GM19372 (cell line): ENCODE measurements at regions not wholly inside any gene's neighbourhood (a gene's known extent, or its start where the extent isn't known, plus 50 kb on each side); places are given as distances from the start of the nearest gene placed in this dataset.

ENCODE experiments used
- ATAC-seq: cut with Tn5 transposase; IDR thresholded peaks from one replicate; pipeline ENCODE4 v1.9.1; 2021; ENCODE audit warnings: mild to moderate bottlenecking, low read depth, moderate library complexity; ENCODE audit not compliant: unreplicated experiment

DNA sequence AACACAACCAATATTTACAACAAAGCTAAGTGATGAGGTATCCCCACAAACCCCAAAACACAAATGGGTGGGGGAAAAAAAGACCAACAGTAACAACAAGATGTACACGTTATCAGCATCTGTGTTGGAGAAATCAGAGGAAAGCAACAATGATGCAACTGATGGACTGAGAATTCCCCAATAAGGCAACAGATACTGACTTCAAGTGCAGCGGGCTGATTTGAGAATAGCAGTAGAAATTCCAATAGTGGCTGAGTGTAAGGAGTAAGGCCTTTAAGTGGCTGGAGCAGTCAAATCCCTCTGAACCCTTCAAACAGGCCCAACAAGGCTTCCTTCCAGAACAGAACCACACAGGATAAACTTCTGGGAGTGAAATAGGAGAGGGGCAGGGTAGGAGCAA lies 97.6 kb downstream of the TM2D1 start:
- ATAC-seq = no peak

DNA sequence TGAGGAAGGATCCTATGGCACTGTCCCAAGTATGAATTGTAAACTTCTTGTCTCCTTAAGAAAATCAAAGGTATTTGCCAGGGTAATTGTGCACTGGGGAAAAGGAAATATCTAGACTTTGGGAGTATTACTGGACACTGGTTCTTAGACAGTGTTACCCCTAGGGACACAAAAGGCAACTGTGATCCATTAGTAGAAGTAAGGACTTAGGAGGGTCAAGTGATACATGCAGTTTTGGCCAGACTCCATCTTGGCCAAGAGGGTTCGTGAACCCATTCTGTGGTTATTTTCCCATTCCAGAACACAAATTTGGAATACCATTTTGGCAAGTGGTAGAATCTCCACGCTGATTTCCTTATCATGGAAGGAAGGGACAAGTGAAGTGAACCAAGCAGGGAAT lies 98.1 kb downstream of the TM2D1 start:
- no peak for ATAC-seq

DNA sequence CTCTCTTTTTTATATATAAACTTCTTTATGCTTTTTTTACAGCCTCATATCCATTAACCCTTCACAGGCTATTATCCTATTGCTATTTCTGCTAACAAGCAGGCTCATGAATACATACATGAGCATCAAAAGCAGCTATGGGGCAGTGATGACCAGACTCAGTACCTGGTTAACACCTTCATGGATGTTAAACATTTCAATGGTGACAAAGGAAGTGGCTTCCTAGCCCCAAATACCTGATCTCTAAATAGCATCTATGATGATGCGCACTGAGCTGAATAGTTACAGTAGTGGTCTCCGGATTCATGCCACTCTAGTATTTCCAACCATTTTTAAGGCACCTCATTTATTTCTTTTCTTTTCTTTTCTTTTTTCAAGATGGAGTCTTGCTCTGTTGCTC lies 101.1 kb downstream of the TM2D1 start:
- no peak for ATAC-seq

DNA sequence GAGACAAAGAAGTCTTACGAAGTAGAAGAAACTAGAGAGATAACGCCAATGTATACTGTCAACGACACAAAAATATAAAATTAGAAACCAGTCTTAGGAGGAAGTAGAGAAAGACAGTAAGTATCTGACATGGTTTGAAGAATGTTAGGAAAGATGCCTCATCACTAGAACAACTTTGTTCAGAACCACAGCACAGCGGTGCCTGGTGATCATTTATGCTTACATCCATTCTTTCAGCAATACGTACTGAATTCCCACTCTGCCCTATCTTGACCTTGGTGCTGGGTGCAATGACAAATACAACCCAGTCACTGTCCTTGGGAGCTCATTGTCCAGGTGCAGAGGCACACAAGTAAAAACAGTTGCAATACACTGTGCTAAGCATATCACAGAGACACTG lies 104.4 kb downstream of the TM2D1 start:
- no peak for ATAC-seq

DNA sequence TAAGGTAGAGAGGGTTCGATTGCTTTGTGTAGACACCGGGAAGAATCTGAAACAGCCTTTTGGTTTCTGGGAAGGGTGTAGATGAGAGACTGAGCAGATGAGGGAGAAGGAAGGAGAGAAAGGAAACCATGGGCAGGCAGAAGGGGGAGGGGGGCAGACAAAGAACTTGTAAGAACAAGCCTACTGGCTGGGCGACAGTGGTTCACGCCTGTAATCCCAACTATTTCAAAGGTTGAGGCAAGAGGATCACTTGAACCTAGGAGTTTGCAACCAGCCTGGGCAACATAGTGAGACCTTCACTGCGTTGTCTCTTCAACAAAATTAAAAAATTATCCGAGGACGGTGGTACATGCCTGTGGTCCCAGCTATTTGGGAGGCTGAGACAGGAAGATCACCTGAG lies 106.2 kb downstream of the TM2D1 start:
- no peak for ATAC-seq

DNA sequence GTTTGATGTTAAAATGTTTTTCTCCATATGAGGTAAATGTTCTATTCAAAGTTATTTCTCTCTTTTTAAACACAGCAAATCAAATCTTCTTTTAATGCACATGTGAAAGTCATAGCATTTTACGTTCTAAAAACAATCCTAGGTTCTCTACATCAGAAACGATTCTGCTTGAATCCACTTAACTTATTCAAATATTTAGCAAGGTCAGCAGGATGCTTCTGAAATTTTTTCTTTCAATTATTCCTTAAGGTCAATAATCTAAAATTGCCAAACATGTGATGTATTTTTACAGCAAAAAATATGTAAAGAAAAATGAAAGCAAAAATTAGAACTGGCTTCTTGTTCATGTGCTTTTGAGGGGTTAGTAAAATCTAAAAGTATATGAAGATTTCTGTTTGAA lies 106.7 kb downstream of the TM2D1 start:
- no peak for ATAC-seq

DNA sequence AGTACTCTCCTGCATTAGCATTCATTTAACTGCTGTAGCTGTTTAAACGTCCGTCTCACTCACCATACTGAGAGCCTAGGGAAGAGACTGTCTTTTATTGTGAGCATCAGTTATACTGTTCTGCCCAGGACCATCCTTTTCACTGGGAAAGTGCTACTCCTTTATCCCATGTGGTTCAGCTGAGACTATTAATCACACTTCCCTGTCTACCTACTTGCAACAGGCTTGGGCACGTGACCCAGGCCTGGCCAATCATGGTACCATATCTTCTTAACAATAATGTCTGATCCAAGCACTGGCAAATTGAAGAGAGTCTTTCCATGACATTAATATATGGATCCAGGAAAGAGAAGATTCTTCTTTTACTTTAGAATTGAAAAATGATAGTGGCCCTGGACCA lies 108.1 kb downstream of the TM2D1 start:
- ATAC-seq = no peak

DNA sequence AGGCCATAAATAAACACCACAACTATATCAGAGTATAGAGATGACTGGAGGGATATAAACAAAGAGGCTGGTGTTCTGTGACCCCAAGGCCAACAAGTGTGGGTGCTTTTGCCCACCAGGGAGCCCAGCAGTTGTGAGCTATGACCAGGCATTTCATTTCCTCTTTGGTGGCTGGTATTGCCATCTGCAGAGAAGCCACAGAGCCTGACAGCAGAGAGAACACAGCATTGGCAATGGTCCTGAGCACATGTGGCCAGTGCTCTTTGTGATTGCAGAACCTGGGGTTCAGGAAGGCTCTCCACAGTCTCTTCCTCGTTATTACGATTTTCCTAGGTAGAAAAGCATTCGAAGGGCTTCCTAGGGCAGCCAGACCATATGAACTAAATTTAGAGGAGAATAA lies 112.3 kb downstream of the TM2D1 start:
- ATAC-seq = no peak

DNA sequence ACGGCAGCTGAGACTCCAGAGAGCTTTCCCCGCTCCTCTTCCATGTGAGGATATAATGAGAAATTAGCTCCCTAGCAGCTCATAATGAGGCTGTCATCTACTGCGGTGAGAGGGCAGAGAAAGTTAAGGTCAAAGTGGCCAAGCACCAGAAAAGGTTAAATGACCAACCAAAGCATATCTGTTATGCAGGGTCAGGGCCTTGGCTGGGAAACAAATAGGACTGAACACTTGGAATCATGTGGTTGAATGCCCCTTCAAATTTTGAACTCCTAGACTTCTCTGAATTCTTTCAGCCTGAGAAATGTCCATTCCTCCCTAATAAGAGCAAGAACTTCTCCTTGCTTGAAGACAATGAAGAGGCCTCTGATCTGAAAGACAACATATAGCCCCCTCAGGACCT lies 115.9 kb downstream of the TM2D1 start:
- ATAC-seq = no peak

DNA sequence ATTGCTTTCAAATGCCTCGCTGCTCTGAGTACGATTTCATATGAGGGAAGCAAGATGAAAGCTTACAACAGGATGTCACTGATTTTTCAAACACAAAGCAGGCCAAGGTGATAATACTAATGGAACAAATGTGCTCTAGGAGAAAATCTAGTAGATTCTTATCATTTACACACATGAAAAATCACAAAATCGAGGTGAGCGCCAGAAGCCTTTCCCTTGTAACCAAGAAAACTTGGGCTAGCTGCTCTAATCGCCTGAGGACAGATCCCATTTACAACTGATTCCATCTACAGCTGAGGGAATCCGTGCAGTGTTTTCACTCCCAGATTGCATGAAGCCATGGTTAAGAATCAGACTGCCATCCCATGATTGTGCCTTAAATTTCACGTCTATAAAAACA lies 117.5 kb downstream of the TM2D1 start:
- no peak for ATAC-seq

DNA sequence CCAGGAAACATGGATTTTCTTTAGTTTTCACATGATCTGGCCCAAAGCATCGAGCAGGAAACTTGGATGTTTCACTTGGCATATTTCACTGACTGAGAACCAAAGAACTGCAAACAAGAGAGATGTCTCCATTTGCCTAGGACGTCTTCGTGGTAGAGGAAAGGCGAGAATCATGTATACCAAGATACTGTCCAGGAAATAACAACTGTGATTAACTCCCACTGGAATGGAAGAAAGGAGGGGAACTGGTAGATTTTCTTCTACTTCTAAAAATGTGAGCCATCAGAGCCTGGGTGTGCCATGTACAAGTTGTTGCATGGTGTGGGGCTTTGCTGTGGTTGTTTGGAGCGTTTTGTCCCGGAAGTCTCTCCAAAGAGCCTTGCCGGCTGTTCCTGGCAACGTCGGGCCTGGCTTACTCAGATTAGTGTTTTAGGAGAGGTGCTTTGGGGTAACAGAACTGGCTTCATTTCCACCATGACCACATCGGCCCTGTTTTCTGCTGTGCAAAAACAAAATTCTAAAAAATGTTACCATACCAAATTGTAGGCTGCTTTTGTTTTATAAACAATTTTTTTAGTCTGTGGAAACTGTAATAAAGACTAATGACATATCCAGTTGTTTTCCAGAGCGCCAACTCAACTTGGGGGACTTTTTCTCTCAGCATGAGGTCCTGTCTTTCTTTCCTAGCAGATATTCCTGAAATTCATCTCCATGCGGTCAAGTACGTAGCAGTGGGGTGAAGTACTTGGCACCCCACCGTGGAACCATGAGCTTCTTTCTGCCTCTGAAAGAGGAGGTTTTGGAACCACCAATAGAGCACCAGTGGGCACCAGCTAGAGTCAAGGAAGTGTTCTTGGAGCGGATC lies 118.3 kb downstream of the TM2D1 start:
- no peak for ATAC-seq

DNA sequence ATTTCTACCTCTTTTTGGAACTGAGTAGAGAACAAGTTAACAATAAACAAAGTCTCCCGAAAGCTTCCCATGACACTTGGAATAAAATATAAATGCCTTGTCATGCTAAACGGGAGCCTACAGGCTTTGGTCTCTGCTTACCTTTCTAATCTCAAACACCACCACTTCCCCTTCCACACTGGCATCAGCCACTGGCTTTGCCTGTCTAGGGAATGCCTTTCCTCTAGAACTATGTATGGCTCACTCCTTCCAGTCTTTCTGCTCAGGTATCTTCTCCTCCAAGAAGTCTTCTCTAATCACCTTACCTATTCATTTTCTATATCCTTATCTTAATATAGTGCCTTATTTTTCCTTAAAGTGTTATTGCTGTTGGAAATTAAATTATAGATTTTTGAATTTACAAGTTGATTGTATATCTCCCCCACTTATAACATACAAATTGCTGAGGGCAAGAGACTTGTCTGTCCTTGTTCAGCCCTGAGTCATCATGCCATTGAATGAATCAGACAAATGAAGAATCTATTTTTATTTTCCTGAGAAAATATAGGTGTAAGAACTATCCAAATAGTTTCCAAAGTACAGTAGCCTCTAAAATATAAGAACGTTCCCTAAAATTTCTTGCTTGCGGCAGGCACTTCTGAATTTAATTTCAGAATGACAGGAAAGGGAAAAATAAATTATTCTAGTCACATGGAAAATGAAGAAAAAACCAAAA lies 119.2 kb downstream of the TM2D1 start:
- no peak for ATAC-seq

DNA sequence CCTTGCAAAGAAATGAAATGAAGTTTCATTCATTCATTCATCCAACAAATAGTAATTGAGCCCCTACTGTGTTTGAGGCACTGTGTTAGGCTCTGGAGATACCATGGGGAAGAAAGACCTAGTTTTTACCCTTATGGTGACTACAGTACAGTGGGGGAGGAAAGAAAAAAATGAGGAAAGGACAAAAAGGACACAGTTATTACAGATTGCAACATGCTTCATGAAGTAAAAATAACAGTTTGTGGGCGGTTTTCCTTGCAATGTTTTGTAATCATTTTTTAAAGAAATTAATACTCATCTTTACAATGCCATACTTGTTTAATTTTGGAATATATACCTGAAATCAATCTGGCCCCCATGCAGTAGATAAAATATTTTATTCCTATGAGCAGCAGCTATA lies 120.3 kb downstream of the TM2D1 start:
- no peak for ATAC-seq

DNA sequence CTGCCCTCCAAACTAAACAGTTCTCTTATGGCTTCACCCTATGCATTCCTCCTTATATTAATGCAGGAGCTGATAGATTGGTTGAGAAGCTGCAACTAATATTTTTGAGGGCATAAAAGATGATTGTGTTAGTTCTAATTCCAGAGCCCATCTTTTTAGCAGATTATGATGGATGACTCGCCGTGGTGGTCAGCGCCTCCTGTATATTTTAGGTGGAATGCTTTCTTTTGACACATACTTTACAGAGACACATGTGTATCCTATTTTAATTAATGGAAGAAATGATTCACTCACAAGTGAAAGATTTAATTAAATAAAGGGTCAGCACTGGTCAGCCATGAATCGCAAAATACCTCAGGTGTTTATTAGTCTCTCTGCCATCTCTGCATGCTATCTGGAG lies 120.7 kb downstream of the TM2D1 start:
- no peak for ATAC-seq

DNA sequence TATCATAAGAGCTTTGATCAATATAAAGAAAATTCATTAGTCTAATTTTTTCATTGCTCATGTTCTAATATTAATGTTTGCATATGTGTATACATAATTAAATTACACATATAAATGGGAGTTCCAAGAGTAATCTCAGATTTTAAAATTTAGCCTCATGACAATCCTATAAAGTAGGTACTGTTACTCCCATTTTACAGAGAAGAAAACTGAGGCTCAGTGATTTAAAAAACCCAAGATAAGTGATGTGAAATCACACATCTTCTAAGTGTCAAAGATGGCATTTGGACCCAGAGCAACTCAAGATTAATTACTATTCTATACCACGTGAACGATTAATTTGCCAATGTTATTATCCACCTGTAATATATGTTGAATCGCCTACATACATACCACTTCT lies 122.3 kb downstream of the TM2D1 start:
- no peak for ATAC-seq

DNA sequence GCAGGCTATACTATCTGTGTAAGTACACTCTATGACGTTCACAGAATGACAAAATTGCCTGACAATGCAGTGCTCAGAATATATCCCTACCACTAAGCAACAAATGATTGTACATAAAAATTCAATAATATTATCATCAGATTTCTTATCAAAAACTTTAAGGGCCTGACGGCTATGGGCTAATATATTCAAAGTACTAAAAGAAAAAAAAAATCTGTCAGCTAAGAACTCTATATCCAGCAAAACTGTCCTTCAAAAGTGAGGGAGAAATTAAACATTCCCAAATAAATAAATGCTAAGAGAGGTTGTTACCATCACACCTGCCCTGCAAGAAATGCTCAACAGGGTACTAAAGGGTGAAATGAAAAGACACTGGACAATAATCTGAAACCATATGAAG lies 127.3 kb downstream of the TM2D1 start:
- ATAC-seq = no peak

DNA sequence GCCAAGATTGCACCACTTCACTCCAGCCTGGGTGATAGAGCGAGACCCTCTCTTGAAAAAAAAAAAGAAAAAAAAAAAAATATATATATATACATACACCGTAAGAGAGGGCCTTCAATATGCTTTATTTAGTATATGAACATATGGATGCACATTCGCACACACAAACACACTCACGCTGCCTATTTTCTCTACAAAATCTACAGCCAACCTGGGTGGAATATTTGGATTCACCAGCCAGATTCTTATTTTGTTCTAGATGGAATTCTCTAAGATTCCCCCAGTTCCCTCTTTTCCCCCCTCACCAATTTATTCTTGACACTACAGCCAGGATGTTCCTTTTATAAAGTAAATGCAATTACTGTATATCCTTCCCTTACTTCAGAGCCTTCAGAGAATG lies 131.6 kb downstream of the TM2D1 start:
- ATAC-seq = no peak

DNA sequence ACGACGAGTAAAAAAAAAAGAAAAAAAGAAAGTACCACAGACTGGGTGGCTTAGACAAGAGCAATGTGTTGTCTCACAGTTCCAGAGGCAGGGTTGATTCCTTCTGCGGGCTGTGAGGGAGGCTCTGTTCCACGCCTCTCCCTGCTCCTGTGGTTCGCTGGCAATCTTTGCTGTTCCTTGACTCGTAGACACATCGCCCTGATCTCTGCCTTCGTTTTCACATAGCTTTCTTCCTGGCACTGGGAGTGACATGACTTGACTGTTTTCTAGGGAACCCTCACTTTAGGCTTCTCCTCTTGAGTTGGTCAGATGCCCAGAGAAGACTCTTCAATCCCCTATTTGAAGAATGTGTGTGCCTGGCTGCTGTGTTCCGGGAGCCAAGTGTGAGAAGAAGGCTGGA lies 133.6 kb downstream of the TM2D1 start:
- ATAC-seq = no peak

DNA sequence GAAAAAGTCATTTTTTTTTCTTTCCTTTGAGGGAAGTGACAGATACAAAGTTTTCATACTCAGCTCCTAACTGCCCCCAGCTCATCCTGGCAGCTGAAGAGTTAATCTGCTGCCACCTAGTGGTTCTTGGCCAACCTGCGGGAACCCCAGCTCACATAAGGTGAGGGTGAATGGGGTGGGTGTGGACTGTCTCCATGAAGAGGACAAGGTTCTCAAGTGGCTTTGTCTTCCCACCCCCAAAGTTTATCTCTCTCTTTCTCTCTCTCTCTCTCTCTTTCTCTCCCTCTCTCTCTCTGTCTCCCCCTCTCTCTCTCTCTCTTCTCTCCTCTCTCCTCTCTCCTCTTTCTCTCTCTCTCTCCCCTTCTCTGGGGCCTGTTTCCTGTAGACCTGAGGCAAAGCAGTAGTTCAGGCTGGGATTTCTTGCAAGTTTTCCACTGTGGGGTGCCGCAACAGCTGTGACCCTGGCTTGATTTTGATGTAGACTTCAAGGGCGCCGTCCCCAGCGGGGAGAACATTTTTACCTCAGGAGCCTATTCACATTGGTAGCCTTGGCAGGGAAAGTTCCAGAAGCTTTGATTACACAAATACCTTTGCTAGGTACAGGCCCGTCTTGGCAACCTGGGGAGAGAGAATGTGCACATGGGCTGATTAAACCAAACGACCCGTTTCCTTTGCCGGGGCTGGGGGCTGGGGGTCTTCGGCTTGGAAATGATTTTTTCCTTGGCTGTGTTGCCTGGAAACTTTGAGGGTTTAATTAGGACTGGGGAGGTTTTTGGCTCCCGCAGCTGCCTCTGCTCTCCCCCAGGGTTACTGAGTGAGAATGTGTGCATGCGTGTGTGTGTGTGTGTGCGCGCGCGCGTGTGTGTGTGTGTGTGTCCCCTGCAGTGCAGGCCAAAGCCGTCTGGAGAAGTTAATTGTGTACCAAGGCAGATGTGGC lies 135.9 kb downstream of the TM2D1 start:
- ATAC-seq = peak; percentile 94

DNA sequence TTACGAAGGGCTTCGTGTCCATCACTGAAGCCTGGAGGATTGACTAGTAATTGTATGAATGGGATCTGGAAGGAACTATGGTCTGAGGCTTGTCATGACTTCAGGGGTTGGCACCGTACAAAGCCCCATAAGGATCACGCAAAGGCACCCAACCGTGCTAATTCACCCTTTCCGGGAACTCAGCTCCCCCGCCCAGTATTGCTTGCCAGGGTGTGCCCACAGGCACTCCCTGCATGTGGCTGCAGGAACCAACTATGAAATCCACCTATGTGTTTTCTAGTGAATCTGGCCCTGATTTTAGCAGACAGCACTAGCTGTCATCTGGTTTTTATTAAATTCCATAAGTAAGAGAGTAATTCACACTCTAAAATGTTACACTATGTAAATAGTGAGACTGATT lies 139.2 kb downstream of the TM2D1 start:
- ATAC-seq = no peak

DNA sequence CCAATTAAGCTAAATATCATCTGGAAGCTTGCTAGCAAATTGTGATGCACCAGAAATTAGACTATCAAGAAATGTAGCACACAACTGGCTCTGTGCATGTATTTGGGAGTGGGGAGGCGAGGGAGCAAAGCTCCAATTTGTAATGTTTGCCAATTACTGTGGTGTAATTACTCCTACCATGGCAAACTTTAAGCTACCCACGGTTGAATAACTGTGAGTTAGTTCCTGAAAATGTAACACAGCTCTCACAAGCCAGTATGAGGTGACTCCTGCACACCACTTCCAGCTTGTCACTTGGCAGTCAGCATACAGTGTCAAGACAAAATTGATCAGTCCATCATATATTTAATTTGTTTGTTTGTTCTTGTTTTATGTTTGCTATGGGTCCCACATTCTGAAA lies 141.2 kb downstream of the TM2D1 start:
- no peak for ATAC-seq
